Panc1 (cell line): ENCODE measurements at regions not wholly inside any gene's neighbourhood (a gene's known extent, or its start where the extent isn't known, plus 50 kb on each side); places are given as distances from the start of the nearest gene placed in this dataset.
A peak's percentile ranks its signal among the peaks of the same experiment; 100 is the strongest.

Experiments used
- ATAC-seq: fragments of 200-7000 bp; cut with Tn5 transposase; 2 replicates; pipeline ENCODE4 v1.9.1; 2020; ENCODE audit warnings: mild to moderate bottlenecking, moderate library complexity
- BruUV-seq: library from RNA; stranded (reverse); fragments of 400-500 nt; replicated peaks from 2 replicates; lab custom pipeline; 2021; lab: Mats Ljungman, UMichigan
- CTCF ChIA-PET: fragments of 300-600 bp; sonication (Branson Sonifier 250); formaldehyde crosslinking; loops from one replicate; lab custom pipeline; 2022; ENCODE audit warnings: antibody characterized with exemption; lab: Charles Lee
- POLR2A ChIA-PET: fragments of 300-600 bp; sonication (Branson Sonifier 250); formaldehyde crosslinking; loops from one replicate; lab custom pipeline; 2022; ENCODE audit warnings: antibody characterized with exemption; lab: Charles Lee
- DNase-seq: peaks from one replicate; pipeline ENCODE4 v3.0.0-alpha.2; 2010; ENCODE audit warnings: low read depth, low spot score
- H3K27ac ChIP-seq: 2 replicates; pipeline ENCODE4 v1.5.1; 2011; ENCODE audit warnings: mild to moderate bottlenecking, low read length, inconsistent platforms
- H3K27me3 ChIP-seq: fragments of 200-500 bp; sonication (Bioruptor generic); 2 replicates; pipeline ENCODE4 v1.6.0; 2014; ENCODE audit warnings: low read length, inconsistent platforms; ENCODE audit not compliant: control insufficient read depth, insufficient read depth
- H3K36me3 ChIP-seq: fragments of 200-500 bp; sonication (Bioruptor generic); 2 replicates; pipeline ENCODE4 v1.5.1; 2014; ENCODE audit warnings: inconsistent platforms, mild to moderate bottlenecking, low read length, moderate library complexity; ENCODE audit not compliant: control insufficient read depth, insufficient read depth
- H3K4me1 ChIP-seq: 2 replicates; pipeline ENCODE4 v1.5.1; 2011; ENCODE audit warnings: inconsistent platforms, mild to moderate bottlenecking, low read length, moderate library complexity; ENCODE audit not compliant: control insufficient read depth, insufficient read depth
- H3K4me3 ChIP-seq, 2 experiments: 2 replicates each; pipeline ENCODE4 v1.5.1; 2011 to 2012; ENCODE audit warnings: low read depth in 2 of 2, low read length in 2 of 2, mild to moderate bottlenecking in 2 of 2, inconsistent platforms in 1 of 2, moderate library complexity in 1 of 2
- H3K9me3 ChIP-seq: fragments of 200-500 bp; sonication (Bioruptor generic); 2 replicates; pipeline ENCODE4 v1.5.1; 2014; ENCODE audit warnings: low read depth, mild to moderate bottlenecking, inconsistent platforms, low read length, moderate library complexity; ENCODE audit not compliant: control insufficient read depth, insufficient read depth
- CTCF ChIP-seq: fragments of 450-650 bp; IDR thresholded peaks from 2 replicates; pipeline ENCODE4 v1.5.1; 2017; ENCODE audit warnings: mild to moderate bottlenecking
- POLR2AphosphoS5 ChIP-seq: IDR thresholded peaks from 2 replicates; pipeline ENCODE4 v1.6.1; 2012; ENCODE audit warnings: mild to moderate bottlenecking, low read depth, low read length, moderate library complexity
- REST ChIP-seq, 2 experiments: IDR thresholded peaks; 2 replicates each; pipeline ENCODE4 v1.6.1; 2011 to 2012; ENCODE audit warnings: low read depth in 2 of 2, control low read depth in 1 of 2, low read length in 1 of 2, mild to moderate bottlenecking in 1 of 2, moderate library complexity in 1 of 2; ENCODE audit not compliant: insufficient read depth in 1 of 2
- SIN3A ChIP-seq: IDR thresholded peaks from 2 replicates; pipeline ENCODE4 v1.6.1; 2012; ENCODE audit warnings: low read depth, mild to moderate bottlenecking, low read length, moderate library complexity, borderline replicate concordance; ENCODE audit not compliant: insufficient read depth
- TCF7L2 ChIP-seq: IDR thresholded peaks from 2 replicates; pipeline ENCODE4 v1.6.1; 2011; ENCODE audit warnings: mild to moderate bottlenecking, low read depth, low read length, inconsistent platforms
- in situ Hi-C: cut with HindIII; loops from 2 replicates; pipeline ENCODE4 v1.10.0; 2016; ENCODE audit warnings: low sequenced_read_pairs, low pct_unique_long_range_greater_than_20kb
- intact Hi-C: fragments of 100-400 bp; cut with micrococcal nuclease; formaldehyde crosslinking; loops from one replicate; pipeline ENCODE4 v1.10.0; 2022; ENCODE audit not compliant: unreplicated experiment

- Histone ChIP-seq H3K27ac (peak overlapping the region; percentile 13; the same call in 1 of the 2 replicates), H3K36me3 (no peaks in the 10 kb centered on the region), H3K9me3 (no peaks in the 10 kb centered on the region), H3K4me3 (no peak overlapping the region), H3K27me3 (no peaks in the 10 kb centered on the region), H3K4me1 (peaks cover 21% of the 10 kb centered on the region)
- ChIA-PET CTCF (interaction anchor here (1.1 kb wide), 1 partner anchor 10 kb away, joined by 8 read pairs; no protein-coding TSS in a partner anchor), POLR2A (interaction anchor here (0.6 kb wide), 1 partner anchor 42 kb away, joined by 4 read pairs; no protein-coding TSS in a partner anchor)
- intact Hi-C loops: no loop called here
- ATAC-seq (no peak), DNase-seq (no peak)
- TF ChIP-seq SIN3A (no peak), POLR2AphosphoS5 (no peak), REST (IDR thresholded peaks at IDR 0.05; ENCODE audit: insufficient read depth in 1 of 2, low read depth in 2 of 2, low read length in 1 of 2) (no peak), CTCF (no peak), TCF7L2 (no peak)
- no TSS peak for BruUV-seq
- in situ Hi-C loops: no loop called here
These were observed 51.4 kb upstream of the CISTR start for GRCh38 chr12:53803194-53803593.

DNA sequence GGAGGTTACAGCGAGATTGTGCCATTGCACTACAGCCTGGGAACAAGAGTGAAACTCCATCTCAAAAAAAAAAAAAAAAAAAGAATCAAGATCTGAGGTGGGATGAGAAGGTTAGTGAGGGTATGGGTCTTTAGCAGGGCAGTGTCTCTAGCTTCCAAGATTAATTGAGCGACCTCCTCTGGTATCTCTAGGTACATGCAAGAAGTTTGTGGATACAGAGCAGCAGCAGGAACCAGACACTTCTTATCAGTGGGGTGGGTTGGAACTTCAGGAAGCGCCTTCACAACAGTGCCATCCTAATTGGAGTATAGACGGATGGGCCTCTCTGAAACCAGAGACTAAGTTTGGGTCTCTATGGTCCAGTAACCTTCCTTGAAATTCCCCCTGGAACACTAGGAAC, 51.9 kb upstream of the CISTR start:
- DNase-seq: no peak
- peaks cover 21% of the 10 kb centered on the region for H3K4me1 ChIP-seq
- no TSS peak for BruUV-seq
- ChIA-PET CTCF (interaction anchor here (1.1 kb wide), 1 partner anchor 11 kb away, joined by 8 read pairs; no protein-coding TSS in a partner anchor), POLR2A (no interaction called here)
- no peak overlapping the region for H3K4me3 ChIP-seq
- no peak for ATAC-seq
- TF ChIP-seq SIN3A (no peak), POLR2AphosphoS5 (no peak), TCF7L2 (no peak), CTCF (peak; percentile 15; the same call in 1 of the 2 replicates), REST (IDR thresholded peaks at IDR 0.05; ENCODE audit: insufficient read depth in 1 of 2, low read depth in 2 of 2, low read length in 1 of 2) (no peak)
- in situ Hi-C loops: no loop called here
- no peaks in the 10 kb centered on the region for H3K9me3 ChIP-seq
- peak overlapping the region; percentile 20; the same call in 1 of the 2 replicates for H3K27ac ChIP-seq
- no peaks in the 10 kb centered on the region for H3K27me3 ChIP-seq
- intact Hi-C loops: no loop called here
- H3K36me3 ChIP-seq: no peaks in the 10 kb centered on the region
